Muscle of back (tissue), 3 donors: ENCODE measurements at regions not wholly inside any gene's neighbourhood (a gene's known extent, or its start where the extent isn't known, plus 50 kb on each side); places are given as distances from the start of the nearest gene placed in this dataset.
"Not testable (repeated sequence)": the region's sequence is repeated elsewhere in the genome, so short reads cannot be mapped to it uniquely, and the experiment has no call there.

ENCODE experiments used
- DNase-seq, 3 donors: peaks; one replicate each; pipeline versions ENCODE4 v3.0.0 to v3.0.0-alpha.2; 2013

- no peak for DNase-seq
Measured at GRCh38 chr15:77909182-77909940, 168.2 kb downstream of the TBC1D2B start.

DNA sequence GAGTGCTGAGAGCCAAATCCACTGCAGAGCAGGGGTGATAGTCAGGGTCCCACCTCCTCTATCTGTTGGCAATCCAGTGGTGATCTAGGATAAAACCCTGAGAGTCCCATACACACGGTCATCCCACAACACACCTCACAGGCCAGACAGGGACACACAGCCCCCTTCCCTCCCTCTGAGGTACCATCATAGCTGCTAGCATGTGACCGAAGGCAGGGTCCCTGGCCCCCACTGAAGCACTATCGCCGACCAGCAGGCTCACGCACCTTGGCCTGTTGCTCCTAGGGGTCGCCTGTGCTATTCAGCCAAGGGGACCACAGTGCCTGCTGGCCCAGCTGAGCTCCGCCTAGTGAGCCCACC is 168.8 kb downstream of the TBC1D2B start:
- DNase-seq = not testable (repeated sequence)

DNA sequence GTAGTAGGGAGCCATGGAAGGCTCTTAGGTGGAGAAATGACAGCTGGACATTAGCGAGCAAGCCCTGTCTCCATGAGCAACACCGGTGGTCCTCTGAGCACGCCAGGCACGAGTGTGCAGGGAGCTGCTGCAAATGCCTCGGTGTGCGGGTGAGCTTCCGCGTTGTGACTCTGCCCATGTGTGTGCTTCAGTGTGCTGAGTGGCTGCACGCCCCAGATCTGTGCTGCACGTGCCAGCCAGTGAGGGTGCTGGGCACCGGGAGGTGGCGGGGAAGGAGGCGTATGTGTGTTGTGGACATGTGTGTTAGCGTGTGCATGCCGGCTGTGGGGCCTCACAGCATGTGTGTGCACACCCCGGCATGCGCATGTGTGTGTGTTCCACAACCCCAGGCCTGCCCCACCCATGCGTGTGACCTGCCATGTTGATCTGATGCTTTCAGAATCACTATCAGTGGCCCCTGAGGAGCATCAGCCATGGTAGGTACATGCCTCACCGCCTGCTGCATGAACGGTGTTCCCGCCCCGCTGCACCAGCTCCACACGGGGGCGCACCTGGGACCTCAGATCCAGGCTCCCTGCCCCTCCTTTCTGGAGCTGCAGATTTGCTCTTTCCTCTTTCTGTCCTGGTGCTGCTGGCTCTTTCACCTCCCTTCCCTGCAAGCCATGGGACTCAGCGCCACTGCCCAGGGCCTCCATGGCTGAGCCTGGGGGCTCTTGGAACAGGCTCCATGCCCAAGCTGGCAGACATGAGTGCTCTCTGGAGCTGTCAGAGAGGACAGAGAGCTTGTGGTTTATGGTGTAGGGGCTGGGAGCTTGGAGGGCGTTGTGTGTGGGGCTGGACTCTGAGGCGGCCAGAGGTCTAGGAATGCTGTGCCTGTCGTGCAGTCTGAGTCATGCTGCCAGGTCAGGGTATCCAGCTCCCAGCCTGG is 169.4 kb downstream of the TBC1D2B start:
- DNase-seq = no peak

DNA sequence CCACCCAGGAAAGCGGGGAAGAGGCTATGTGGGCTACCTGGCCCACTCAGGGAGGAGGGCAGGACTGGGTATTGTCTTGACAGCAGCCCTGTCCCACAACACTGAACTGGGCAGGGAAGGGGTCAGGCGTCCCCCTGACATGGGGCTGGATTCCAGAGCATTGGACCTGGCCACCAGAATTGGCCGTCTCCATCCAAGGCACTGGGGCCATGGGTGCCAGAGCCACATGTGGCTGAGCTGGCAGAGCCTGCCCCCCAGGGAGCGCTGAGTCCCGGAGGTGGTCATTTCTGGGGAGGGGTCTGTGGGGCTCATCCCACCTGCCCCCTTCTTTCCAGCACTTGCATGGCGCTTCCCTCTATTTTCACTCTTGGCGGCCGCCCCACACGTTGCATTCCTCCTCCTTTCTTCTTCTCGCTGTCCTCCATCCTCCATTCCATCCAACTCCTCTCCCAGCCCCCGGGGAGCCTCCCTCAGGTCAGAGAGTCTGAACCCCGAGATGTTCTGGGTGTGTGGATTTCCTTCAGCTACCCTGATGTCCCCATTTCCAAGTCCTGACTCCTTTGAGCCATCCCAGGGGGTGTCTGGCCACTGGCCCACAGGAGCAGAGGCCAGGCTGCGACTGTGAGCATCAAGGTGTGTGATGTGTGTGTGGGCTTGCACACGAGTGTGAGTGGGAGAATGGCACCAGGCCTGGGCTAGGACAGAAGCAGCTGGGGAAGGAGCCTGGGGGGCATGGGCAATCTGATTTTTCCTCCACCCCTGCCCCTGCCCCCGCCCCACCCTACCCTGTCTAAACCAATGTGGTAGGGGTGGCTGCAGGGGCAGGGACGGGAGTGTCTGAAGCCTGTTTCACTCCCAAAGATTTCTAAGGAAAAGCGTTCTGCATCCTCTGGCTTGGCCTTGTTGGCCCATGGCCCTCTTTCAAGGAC is 171.2 kb downstream of the TBC1D2B start:
- not testable (repeated sequence) for DNase-seq

- no peak for DNase-seq
Measured at GRCh38 chr15:77905301-77905920, 172.1 kb downstream of the TBC1D2B start.

DNA sequence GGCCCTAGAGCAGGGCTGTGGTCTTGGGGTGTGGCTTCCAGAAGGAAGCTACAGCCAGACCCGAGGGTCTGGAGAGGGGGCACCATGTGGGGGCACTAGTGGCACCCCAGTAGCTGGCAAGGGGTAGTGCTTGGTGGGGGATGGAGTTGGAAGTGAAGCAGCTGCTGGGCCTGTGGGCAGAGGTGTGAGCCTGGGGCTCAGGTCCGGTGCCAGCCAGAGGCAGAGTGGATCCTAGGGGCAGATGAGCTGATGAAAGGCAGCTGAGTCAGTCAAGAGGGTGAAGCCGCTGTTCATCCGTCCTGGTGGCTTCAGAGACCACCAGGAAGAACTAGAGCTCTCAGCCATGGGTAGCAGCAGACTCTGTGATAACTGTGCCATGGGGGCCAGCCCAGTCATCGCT is 172.6 kb downstream of the TBC1D2B start:
- DNase-seq = no peak

DNA sequence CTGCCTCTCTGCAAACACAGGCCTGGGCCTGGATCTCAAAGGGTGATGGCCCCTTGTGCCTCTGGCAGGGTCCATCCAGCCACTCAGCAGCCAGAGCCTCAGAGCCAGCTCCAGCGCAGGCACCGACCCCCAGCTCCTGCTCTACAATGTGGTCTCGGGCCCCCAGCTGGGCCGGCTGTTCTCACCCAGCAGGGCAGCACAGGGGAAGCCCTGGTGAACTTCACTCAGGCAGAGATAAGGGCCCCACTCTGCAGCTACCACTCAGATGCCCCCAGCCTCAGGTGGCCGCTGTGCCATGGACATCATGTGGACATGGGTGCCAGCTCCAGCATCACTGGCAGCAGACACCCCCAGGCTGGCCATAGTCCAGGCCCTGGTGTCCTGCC is 173.1 kb downstream of the TBC1D2B start:
- DNase-seq = no peak

DNA sequence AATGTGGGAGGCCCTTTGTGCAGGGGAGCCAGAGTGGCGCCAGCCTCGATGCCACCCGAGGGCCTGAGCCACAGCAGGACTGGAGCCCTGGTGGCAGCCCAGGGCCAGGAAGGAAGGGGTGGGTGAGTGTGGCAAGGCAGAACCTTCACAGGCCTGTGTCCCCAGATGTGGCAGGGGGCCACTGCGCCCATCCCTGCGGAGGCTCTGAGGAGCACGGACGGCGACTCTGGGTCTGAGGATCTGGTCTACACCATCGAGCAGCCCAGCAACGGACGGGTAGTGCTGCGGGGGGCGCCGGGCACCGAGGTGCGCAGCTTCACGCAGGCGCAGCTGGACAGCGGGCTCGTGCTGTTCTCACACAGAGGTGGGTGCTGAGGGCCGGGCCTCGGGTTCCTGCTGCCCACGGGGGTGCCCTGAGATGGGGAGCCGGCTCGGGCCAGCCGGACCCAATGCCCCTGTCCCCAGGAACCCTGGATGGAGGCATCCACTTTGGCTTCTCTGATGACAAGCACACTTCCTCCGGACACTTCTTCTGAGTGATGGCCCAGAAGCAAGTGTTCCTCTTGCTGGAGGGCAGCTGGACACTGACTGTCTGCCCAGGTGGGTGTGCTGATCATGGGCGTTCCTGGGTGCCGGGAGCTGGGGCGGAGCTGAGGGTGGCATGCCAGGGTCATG is 173.6 kb downstream of the TBC1D2B start:
- DNase-seq = not testable (repeated sequence)

DNA sequence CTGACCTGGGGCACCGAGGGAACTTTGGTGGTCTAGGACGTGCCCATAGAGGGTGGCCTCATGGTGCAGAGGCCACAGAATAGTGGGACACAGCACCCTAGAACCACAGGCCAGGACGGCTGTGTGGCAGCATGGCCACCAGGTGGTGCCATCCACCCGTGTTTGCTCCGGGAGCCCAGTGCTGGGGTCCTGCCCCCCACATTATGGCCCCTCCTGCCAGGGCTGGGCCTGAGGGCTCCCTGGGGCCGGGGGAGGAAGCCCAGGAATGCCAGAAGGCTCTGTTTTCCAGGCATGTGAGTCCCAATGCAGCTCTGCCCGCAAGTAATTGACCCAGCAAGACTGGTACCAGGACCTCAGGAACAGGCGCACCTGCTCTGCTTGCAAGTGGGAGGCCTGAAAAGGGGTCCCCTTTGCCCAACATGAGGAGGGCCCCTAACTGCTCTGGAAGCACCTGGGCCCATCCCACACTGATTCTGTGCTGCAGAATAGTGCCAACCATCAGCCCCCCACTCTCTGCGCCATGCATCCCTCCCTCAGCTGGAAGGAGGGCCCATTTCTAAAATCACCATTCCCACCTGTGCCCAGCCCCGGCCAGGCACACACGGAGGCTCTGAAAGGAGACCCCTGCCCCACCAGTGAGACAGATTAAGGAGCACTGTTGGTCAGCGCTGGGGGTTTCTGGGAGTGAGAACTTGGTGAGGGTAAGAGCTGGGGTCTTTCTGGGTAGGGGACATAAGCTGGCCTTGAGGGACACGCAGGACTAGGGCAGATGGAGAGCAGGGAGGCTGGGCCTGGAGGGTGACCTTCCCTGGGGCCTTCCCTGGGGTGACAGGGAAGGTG is 174.4 kb downstream of the TBC1D2B start:
- not testable (repeated sequence) for DNase-seq

- DNase-seq = no peak
Measured at GRCh38 chr15:77901921-77902750, 175.4 kb downstream of the TBC1D2B start.

DNA sequence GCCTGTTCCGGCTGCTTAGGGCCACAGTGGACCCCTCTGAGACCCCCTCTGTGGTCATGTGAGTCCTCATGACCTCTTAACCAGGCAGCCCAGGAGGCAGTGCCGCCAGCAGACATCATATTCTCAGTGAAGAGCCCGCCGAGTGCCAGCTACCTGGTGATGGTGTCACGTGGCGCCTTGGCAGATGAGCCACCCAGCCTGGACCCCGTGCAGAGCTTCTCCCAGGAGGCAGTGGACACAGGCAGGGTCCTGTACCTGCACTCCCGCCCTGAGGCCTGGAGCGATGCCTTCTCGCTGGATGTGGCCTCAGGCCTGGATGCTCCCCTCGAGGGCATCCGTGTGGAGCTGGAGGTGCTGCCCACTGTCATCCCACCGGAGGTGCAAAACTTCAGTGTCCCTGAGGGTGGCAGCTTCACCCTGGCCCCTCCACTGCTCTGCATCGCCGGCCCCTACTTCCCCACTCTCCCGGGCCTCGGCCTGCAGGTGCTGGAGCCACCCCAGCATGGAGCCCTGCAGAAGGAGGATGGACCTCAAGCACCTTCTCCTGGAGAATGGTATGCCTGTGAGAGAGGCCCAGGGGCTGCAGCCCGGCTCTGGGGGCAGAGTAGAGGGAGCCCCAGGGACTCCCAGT is 176.1 kb downstream of the TBC1D2B start:
- no peak for DNase-seq

GRCh38 chr15:77900331-77900963 is 177.1 kb downstream of the TBC1D2B start:
- DNase-seq = not testable (repeated sequence)

DNA sequence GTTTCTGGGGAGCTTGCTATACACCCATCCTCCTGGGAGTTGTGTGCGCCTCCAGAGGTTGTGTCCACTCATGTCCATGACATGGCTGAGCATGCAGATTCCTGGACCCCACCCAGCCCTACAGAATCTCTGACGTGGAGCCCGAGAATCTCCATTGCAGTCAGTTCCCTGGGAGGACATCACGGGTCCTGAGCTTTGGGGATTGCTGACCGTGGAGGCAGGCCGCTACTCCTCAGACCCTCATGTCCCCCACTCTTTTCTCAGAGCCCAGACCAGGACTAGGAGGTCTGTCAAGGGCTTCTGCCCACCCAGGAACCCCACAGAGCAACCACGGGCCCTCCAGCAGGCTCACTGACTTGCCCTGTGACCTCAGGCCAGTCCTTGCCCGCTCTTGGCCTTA is 177.7 kb downstream of the TBC1D2B start:
- DNase-seq = not testable (repeated sequence)

DNA sequence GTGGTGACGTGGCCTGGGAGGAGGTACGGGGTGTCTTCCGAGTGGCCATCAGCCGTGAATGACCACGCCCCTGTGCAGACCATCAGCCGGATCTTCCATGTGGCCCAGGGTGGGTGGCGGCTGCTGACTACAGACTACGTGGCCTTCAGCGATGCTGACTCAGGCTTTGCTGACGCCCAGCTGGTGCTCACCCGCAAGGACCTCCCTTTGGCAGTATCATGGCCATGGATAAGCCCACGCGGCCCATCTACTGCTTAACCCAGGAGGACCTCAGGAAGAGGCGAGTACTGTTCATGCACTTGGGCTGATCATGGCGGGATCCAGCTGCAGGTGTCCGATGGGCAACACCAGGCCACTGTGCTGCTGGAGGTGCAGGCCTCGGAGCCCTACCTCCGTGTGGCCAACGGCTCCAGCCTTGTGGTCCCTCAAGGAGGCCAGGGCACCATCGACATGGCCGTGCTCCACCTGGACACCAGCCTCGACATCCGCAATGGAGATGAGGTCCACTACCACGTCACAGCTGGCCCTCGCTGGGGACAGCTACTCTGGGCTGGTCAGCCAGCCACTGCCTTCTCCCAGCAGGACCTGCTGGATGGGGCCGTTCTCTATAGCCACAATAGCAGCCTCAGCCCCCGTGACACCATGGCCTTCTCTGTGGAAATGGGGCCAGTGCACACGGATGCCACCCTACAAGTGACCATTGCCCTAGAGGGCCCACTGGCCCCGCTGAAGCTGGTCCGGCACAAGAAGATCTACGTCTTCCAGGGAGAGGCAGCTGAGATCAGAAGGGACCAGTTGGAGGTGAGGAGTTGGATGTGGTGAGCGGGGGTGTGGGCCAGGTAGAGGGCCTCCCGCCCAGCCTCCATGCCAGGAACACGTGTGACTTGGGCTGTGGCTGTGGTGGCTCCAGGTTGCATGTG is 178.4 kb downstream of the TBC1D2B start:
- DNase-seq = no peak

DNA sequence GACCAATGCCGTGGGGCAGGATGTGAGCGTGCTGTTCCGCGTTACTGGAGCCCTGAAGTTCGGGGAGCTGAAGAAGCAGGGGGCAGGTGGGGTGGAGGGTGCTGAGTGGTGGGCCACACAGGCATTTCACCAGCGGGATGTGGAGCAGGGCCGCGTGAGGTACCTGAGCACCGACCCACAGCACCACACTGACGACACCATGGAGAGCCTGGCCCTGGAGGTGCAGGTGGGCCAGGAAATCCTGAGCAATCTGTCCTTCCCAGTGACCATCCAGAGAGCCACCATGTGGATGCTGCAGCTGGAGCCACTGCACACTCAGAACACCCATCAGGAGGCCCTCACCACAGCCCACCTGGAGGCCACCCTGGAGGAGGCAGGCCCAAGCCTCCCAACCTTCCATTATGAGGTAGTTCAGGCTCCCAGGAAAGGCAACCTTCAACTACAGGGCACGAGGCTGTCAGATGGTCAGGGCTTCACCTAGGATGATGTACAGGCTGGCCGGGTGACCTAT is 179.6 kb downstream of the TBC1D2B start:
- no peak for DNase-seq

- DNase-seq = not testable (repeated sequence)
Measured at GRCh38 chr15:77897113-77897895, 180.2 kb downstream of the TBC1D2B start.
